Stimulated activated naive B cell treated with anti-CD40 and anti-IgM and Interleukin-4, amounts not matched to agents 10 μg/mL and 1 μg/mL and 100 μg/mL, for 72 hours (primary cell): ENCODE measurements at regions not wholly inside any gene's neighbourhood (a gene's known extent, or its start where the extent isn't known, plus 50 kb on each side); places are given as distances from the start of the nearest gene placed in this dataset.
"Not testable (repeated sequence)": the region's sequence is repeated elsewhere in the genome, so short reads cannot be mapped to it uniquely, and the experiment has no call there.

Source experiments
- ATAC-seq, 2 donors: fragments of 150-1000 bp; cut with Tn5 transposase; replicated peaks; 2 replicates each; pipeline ENCODE4 v1.10.0; 2021; ENCODE audit warnings: moderate library complexity in 1 of 2
- DNase-seq: peaks from one replicate; pipeline ENCODE4 v3.0.0; 2021
- H3K27ac Mint-ChIP-seq: one replicate; pipeline ENCODE4 v1.8.0; 2022; ENCODE audit warnings: mild to moderate bottlenecking, mixed read lengths
- H3K27me3 Mint-ChIP-seq, 2 donors: one replicate each; pipeline ENCODE4 v1.8.0; 2022; ENCODE audit warnings: mixed read lengths in 2 of 2
- H3K36me3 Mint-ChIP-seq, 2 donors: one replicate each; pipeline ENCODE4 v1.8.0; 2022; ENCODE audit warnings: mixed read lengths in 2 of 2, mild to moderate bottlenecking in 1 of 2
- H3K4me1 Mint-ChIP-seq, 2 donors: one replicate each; pipeline ENCODE4 v1.8.0; 2022; ENCODE audit warnings: mixed read lengths in 2 of 2, mild to moderate bottlenecking in 1 of 2
- H3K4me3 Mint-ChIP-seq, 2 donors: one replicate each; pipeline ENCODE4 v1.8.0; 2022; ENCODE audit warnings: mild to moderate bottlenecking in 2 of 2, mixed read lengths in 2 of 2, moderate library complexity in 1 of 2
- H3K9me3 Mint-ChIP-seq, 2 donors: one replicate each; pipeline ENCODE4 v1.8.0; 2022; ENCODE audit warnings: mixed read lengths in 2 of 2, mild to moderate bottlenecking in 1 of 2

DNA sequence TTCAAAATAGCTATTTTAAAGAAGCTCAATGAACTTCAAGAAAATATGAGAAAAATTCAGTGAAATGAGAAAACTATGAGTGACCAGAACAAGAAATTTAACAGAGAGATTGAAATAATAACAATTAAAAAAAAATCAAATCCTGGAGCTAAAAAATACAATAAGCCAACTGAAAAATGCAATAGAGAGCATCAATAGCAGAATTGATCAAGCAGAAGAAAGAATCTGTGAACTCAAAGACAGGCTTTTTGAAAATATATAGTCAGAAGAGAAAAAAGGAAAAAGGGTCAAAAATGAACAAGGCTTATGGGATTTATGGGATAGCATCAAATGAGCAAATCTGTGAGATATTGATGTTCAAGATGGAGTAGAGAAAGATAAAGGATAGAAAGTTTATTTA is 133.0 kb downstream of the OTUD1 start:
- H3K27ac Mint-ChIP-seq: no peak overlapping the region
- H3K9me3 Mint-ChIP-seq: peaks cover 13 to 16% of the 10 kb centered on the region in 2 donors
- H3K4me3 Mint-ChIP-seq: no peak overlapping the region
- ATAC-seq (no peak), DNase-seq (no peak)
- H3K4me1 Mint-ChIP-seq: no peaks in the 10 kb centered on the region
- peaks cover 0 to 6% of the 10 kb centered on the region in 2 donors for H3K27me3 Mint-ChIP-seq
- peaks cover 0 to 5% of the 10 kb centered on the region in 2 donors for H3K36me3 Mint-ChIP-seq

DNA sequence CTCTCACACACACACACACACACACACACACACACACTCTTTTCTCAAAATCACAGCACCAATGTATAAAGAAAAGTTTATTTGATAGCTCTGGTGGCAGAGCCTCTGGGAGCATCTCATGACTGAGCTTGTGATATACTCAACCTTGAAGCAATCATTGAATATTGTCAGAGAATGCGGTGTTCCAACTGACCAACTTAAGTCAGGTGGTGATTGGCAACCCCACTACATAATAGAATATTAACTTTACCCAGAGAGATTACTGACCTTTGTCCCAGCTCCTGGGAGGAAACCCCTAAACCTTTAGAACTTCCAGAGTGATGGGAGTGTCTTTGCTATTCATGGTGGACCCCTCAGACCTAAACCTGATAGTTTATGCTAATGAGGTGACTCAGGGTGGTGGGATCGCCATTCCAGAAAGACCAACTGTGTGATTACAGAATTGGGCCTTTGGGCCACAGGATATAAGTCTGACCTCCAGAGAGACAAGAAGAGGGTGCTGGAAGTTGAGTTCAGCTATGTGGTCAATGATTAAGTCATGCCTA is 143.1 kb downstream of the OTUD1 start:
- DNase-seq (no peak), ATAC-seq (no peak)
- Mint-ChIP-seq H3K27ac (no peak overlapping the region), H3K36me3 (no peaks in the 10 kb centered on the region), H3K4me1 (no peaks in the 10 kb centered on the region), H3K27me3 (peaks cover 6 to 7% of the 10 kb centered on the region in 2 donors), H3K9me3 (no peaks in the 10 kb centered on the region), H3K4me3 (no peak overlapping the region)

DNA sequence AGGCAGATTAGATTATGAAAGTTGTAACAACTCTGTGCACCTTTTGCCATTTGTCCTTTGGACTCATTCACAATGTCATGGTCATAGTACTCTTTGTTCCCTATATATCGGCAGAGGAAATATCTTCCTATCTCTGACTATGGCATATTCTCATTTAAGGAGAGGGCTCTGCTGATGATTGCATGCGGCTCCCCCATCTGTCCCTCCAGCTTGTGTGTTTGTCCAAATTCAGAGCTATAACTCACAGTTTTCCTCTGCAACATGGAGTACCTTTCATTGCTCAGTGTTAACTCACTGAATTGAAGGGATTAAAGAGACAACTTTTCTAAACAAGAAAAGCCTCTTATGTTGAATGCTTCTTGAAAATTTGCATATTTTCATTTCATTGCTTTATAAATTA is 145.5 kb downstream of the OTUD1 start:
- Mint-ChIP-seq H3K4me1 (no peaks in the 10 kb centered on the region), H3K4me3 (no peak overlapping the region), H3K9me3 (peaks cover 7 to 8% of the 10 kb centered on the region in 2 donors), H3K36me3 (no peaks in the 10 kb centered on the region), H3K27me3 (peaks cover 2 to 8% of the 10 kb centered on the region in 2 donors), H3K27ac (no peak overlapping the region)
- ATAC-seq: no peak
- DNase-seq: no peak

DNA sequence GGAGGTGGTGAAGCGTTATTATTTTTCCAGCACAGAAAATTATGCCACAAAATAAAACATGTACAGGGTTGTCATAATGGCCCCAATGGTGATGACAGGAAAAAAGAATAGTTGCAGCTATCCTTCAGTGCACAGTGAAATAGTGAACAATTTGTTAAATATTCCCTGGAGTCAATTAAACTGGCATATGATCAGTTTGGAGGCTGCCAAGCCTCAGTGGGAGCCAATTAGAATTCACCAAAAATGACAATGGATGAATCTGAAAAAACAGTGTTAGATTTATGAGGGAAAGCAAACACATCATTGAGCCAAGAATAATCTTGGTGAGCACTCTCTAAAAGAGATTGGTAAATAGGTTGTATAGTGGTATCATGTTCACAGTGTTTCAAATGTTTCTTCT is 146.3 kb downstream of the OTUD1 start:
- DNase-seq (no peak), ATAC-seq (no peak)
- H3K36me3 Mint-ChIP-seq: no peaks in the 10 kb centered on the region
- peaks cover 7 to 8% of the 10 kb centered on the region in 2 donors for H3K9me3 Mint-ChIP-seq
- H3K27me3 Mint-ChIP-seq: peaks cover 0 to 5% of the 10 kb centered on the region in 2 donors
- no peaks in the 10 kb centered on the region for H3K4me1 Mint-ChIP-seq
- H3K4me3 Mint-ChIP-seq: no peak overlapping the region
- H3K27ac Mint-ChIP-seq: no peak overlapping the region

DNA sequence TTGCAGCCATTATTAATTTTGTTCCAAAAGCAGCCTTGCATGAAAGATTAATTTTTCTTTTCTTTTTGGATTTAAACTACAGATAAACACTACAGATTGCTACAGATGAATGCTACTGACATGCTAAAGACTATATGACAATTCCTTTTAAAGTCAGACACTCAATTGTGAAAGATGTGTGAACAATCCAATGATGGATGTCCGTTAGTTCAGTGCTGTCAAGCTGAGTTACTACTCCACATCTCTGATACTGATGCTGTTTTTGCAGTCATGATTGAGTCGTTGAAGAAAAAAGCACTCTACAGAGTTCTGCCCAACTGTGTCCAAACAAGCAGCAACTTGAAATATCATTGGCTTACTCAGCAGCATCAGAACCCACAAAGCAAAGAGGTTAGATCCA is 146.8 kb downstream of the OTUD1 start:
- peaks cover 7 to 8% of the 10 kb centered on the region in 2 donors for H3K9me3 Mint-ChIP-seq
- H3K27me3 Mint-ChIP-seq: peaks cover 0 to 5% of the 10 kb centered on the region in 2 donors
- H3K27ac Mint-ChIP-seq: no peak overlapping the region
- no peak overlapping the region for H3K4me3 Mint-ChIP-seq
- no peaks in the 10 kb centered on the region for H3K36me3 Mint-ChIP-seq
- ATAC-seq: no peak
- no peak for DNase-seq
- no peaks in the 10 kb centered on the region for H3K4me1 Mint-ChIP-seq

DNA sequence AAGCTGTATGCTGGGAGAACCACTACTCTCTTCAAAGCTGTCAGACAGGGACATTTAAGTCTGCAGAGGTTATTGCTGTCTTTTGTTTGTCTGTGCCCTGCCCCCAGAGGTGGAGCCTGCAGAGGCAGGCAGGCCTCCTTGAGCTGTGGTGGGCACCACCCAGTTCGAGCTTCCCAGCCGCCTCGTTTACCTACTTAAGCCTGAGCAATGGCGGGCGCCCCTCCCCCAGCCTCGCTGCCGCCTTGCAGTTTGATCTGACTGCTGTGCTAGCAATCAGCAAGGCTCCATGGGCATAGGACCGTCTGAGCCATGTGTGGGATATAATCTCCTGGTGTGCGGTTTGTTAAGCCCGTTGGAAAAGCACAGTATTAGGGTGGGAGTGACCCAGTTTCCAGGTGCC is 156.4 kb downstream of the OTUD1 start:
- Mint-ChIP-seq H3K27me3 (peaks cover 17 to 21% of the 10 kb centered on the region in 2 donors), H3K9me3 (peaks cover 25 to 26% of the 10 kb centered on the region in 2 donors)
- H3K4me3 Mint-ChIP-seq, H3K27ac Mint-ChIP-seq, ATAC-seq, H3K4me1 Mint-ChIP-seq, H3K36me3 Mint-ChIP-seq, DNase-seq: not testable (repeated sequence)

DNA sequence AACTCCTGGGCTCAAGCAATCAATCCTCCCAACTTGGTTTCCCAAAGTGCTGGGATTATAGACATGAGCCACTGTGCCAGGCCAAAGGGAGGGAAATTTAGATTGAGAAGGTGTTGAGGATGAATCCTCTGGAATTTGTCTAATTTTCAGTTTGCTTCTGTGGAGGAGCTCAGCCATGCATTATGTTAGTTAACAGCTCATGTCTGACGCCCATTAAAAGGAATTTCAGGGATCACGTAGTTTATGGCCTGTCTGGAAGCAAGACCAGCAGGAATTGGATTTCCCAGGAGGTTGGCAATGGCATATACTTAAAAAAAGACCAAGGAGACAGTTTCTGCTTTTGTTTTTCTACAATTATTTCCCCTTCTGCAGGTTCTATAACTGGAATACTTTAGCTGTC is 165.7 kb downstream of the OTUD1 start:
- H3K4me1 Mint-ChIP-seq: no peaks in the 10 kb centered on the region
- no peaks in the 10 kb centered on the region for H3K36me3 Mint-ChIP-seq
- no peaks in the 10 kb centered on the region for H3K9me3 Mint-ChIP-seq
- H3K27me3 Mint-ChIP-seq: peaks cover 0 to 3% of the 10 kb centered on the region in 2 donors
- DNase-seq (no peak), ATAC-seq (no peak)
- H3K27ac Mint-ChIP-seq: no peak overlapping the region
- H3K4me3 Mint-ChIP-seq: no peak overlapping the region

DNA sequence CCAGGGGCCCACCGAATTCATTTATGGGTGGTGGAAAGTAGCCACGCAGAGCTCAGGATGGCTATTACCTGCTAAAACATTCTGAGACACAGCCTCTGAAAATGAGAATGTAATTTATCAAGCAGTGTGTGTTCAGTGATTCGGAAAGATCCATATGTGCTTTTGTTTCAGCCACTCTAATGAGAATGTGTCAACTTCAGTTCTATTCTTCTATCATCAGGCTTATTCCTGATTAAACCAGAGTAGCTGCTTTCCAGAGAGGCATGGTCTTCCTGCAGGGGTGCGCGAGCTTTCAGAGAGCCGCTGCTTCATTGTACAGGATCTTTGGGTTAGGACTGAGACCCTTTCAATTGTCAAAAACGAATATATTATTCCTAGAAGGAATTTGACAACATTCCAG is 167.6 kb downstream of the OTUD1 start:
- no peaks in the 10 kb centered on the region for H3K36me3 Mint-ChIP-seq
- no peaks in the 10 kb centered on the region for H3K9me3 Mint-ChIP-seq
- no peak for ATAC-seq
- H3K27ac Mint-ChIP-seq: no peak overlapping the region
- peaks cover 0 to 3% of the 10 kb centered on the region in 2 donors for H3K27me3 Mint-ChIP-seq
- no peak for DNase-seq
- H3K4me1 Mint-ChIP-seq: no peaks in the 10 kb centered on the region
- H3K4me3 Mint-ChIP-seq: no peak overlapping the region

DNA sequence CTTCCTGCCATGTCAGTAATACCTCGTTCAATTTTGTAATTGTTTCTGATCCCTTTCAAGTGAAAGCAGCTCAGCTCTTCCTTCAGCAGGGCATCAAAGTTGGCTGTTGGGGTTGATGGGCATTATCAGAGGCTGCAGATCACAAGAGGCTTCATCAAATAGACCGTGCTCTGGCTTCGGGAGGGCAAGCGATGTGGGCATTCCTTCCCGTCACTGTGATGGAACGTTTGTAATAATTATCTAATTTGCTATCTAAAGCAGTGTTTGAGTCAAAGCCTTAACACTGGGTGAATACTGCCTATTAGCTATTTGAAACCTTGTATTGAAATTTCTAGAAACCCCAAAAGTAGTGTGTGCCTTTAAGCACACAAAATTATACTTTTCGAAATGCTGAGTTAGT is 170.1 kb downstream of the OTUD1 start:
- no peak for ATAC-seq
- Mint-ChIP-seq H3K4me1 (no peaks in the 10 kb centered on the region), H3K27ac (no peak overlapping the region), H3K36me3 (no peaks in the 10 kb centered on the region), H3K27me3 (no peaks in the 10 kb centered on the region), H3K4me3 (no peak overlapping the region), H3K9me3 (no peaks in the 10 kb centered on the region)
- no peak for DNase-seq

DNA sequence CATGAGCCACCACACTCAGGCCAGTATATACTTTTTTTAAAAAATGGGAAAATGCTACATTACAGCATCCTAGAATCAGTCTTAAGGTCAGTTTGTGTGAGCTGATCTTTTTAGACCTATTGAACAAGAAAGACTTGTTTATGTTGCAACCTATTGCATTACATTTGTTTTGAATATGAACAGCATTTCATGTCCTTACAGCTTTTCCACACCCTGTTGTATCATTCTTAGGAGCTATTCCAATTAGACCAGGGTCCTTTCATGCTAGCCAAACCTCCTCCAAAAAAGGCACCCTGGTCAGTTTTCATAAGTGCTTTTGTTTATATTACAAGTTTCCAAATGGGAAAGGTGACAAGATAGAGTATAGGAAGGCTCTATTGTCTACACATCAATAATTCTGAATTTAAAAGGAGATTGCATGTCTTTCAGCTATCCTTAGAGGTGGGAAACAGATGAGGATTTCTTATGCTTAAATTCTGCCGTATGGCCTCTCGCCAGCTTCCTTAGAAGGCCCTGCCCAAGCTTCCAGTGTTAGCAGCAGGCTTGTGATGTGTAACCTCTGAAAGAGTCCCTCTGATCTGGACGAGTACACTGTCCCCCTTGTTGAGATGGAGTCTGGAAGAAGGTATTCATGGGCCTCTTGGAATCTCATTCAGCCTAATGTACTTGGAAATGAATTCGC is 171.9 kb downstream of the OTUD1 start:
- DNase-seq (no peak), ATAC-seq (no peak)
- no peak overlapping the region for H3K4me3 Mint-ChIP-seq
- no peaks in the 10 kb centered on the region for H3K9me3 Mint-ChIP-seq
- no peaks in the 10 kb centered on the region for H3K27me3 Mint-ChIP-seq
- H3K27ac Mint-ChIP-seq: no peak overlapping the region
- H3K4me1 Mint-ChIP-seq: no peaks in the 10 kb centered on the region
- H3K36me3 Mint-ChIP-seq: no peaks in the 10 kb centered on the region

DNA sequence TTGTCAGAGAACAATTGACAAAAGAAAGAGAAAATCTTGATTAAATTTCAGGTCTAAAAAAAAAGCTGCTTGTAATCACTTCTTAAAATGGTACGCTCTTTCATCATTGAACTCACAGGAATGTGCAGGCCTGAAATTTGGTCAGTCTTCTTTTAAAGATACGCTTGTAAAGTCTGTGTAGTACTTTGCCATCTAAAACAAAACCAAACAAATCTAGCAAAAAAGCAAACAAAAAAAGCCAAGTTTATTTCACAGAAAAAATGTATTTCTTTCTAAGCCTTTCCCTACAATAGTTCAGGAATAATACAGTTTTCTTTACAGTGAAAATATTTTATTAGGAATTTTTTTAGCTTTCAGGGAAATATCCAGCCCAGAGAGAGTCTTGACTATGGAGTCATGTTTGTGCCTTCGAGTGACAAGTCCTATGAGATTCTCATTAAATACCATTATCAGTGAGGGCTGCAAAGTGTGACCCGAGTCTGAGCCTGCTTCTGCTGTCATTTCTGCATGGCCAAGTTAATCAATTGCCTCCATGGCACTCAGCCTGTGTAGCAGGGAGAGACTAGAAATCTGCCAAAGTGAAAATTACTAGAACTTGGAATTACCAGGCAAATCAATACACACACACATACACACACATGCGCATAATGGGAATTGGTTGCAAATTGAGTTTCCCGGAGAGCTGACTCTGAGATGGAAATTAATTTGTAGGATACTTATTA is 172.6 kb downstream of the OTUD1 start:
- Mint-ChIP-seq H3K27ac (no peak overlapping the region), H3K27me3 (no peaks in the 10 kb centered on the region), H3K4me1 (no peaks in the 10 kb centered on the region), H3K36me3 (no peaks in the 10 kb centered on the region), H3K4me3 (no peak overlapping the region), H3K9me3 (no peaks in the 10 kb centered on the region)
- ATAC-seq (no peak), DNase-seq (no peak)

DNA sequence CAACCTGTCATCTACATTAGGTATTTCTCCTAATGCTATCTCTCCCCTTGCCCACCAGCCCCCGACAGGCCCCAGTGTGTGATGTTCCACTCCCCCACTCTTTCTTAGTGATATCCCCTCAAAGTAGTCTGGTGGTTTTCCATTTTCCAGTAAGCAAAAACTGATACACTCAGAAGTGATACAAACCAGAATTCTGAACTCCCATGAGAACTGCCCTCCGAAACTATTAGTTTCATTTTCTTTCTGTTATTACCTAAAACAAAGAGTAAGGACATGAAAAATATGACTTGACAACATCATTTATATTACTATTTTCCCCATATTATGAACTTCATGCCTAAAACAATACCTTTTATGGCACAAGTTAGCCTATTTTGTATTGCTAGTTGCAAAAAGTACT is 175.0 kb downstream of the OTUD1 start:
- DNase-seq: no peak
- ATAC-seq: no peak
- H3K36me3 Mint-ChIP-seq: no peaks in the 10 kb centered on the region
- no peaks in the 10 kb centered on the region for H3K9me3 Mint-ChIP-seq
- H3K4me1 Mint-ChIP-seq: no peaks in the 10 kb centered on the region
- H3K4me3 Mint-ChIP-seq: no peak overlapping the region
- no peaks in the 10 kb centered on the region for H3K27me3 Mint-ChIP-seq
- no peak overlapping the region for H3K27ac Mint-ChIP-seq

DNA sequence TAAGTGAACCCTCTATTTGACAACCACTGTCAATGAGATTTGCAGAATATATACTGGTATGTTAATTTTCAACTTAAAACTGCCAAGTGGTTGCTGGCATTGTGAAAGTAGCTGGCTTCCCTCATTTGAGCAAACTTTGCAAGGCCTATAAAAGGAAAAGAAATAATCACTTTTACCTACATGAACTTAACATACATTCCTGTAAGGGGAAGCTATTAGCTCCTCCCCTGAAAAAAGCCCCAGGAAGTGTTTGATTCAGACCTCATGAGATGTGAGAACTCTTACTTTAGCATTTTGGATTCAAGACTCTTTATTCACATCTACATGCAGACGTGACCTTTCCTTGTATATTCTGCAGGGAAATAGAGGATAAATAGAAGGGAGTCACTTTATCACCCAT is 175.6 kb downstream of the OTUD1 start:
- H3K4me1 Mint-ChIP-seq: no peaks in the 10 kb centered on the region
- no peaks in the 10 kb centered on the region for H3K9me3 Mint-ChIP-seq
- H3K27me3 Mint-ChIP-seq: peaks cover 0 to 4% of the 10 kb centered on the region in 2 donors
- H3K4me3 Mint-ChIP-seq: no peak overlapping the region
- DNase-seq (no peak), ATAC-seq (no peak)
- no peak overlapping the region for H3K27ac Mint-ChIP-seq
- no peaks in the 10 kb centered on the region for H3K36me3 Mint-ChIP-seq

DNA sequence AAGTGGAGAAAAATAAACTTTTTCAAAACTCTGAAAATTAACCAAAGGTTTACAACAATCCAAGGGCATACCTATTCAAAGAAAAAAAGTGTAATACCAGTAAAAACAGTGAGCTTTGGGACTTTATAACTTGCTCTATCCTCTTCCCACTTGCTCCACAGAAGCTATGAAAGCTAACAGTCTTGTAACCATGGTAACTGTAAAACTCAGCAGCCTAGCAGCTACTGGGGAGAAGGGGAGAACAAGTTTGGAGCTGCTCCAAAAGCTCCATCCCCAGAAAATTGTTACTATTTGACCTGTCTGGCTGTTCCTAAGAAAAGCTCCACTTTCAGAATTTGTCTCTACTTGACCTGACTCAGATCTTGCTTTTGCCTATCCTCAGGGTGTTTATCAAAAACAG is 191.5 kb downstream of the OTUD1 start:
- peaks cover 4% of the 10 kb centered on the region in 2 donors for H3K9me3 Mint-ChIP-seq
- H3K27ac Mint-ChIP-seq: no peak overlapping the region
- DNase-seq (no peak), ATAC-seq (no peak)
- H3K4me3 Mint-ChIP-seq: no peak overlapping the region
- H3K27me3 Mint-ChIP-seq: peaks cover 9 to 11% of the 10 kb centered on the region in 2 donors
- no peaks in the 10 kb centered on the region for H3K36me3 Mint-ChIP-seq
- H3K4me1 Mint-ChIP-seq: no peaks in the 10 kb centered on the region

DNA sequence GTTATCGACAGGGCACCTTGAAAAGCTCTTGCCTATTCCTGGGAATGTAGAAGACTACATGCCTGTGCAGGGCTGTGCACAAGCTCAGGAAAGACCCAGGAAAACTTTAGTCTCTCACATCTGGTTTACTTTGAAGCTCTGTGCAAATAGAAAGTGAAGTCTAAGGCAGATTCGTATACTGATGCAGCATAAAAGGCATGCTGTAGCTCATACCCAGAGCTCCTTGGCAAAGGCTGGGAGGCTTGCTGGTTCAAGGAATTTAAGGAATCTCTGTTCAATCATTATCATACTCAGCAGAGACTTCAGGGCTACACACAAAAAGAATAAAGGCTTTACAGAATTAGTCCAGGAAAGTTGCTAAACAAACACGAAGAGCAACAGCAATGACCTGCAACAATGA is 192.0 kb downstream of the OTUD1 start:
- no peak for DNase-seq
- peaks cover 4% of the 10 kb centered on the region in 2 donors for H3K9me3 Mint-ChIP-seq
- H3K4me1 Mint-ChIP-seq: no peaks in the 10 kb centered on the region

More for the DNA sequence above, 192.0 kb downstream of the OTUD1 start:
- Mint-ChIP-seq H3K36me3 (no peaks in the 10 kb centered on the region), H3K27ac (no peak overlapping the region), H3K27me3 (peaks cover 4 to 6% of the 10 kb centered on the region in 2 donors), H3K4me3 (no peak overlapping the region)
- ATAC-seq: no peak
